NB4 (cell line): ENCODE measurements at regions not wholly inside any gene's neighbourhood (a gene's known extent, or its start where the extent isn't known, plus 50 kb on each side); places are given as distances from the start of the nearest gene placed in this dataset.

ENCODE experiments used
- POLR2A ChIP-seq: IDR thresholded peaks from 2 replicates; pipeline ENCODE4 v1.6.1; 2011; ENCODE audit warnings: mild to moderate bottlenecking; ENCODE audit not compliant: insufficient read length; ENCODE audit errors: extremely low read depth
- TF ChIP-seq, protein P1 (sequence below): IDR thresholded peaks from one replicate; pipeline ENCODE4 v1.5.1; 2012; ENCODE audit warnings: low read depth, low read length

DNA sequence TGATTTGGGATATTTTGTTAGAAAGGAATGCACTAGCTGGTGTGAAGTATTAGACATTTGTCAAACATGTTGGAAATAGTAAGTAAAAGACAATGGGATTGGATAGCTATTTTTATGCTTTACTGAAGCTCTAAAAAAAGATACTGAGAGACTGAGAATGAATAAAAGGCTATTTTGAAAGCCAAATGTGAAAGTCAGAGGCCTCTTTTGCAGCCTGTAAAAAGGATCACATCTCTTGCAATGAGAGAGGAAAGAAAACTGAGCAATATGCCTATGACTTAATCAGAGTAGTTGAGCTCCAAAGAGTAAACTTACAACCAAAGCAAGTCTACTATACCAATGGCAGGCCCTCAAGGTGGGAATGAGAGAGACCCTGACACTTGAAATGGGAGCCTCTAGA is 212.6 kb upstream of the LCORL start:
- TF ChIP-seq, protein P1, sequence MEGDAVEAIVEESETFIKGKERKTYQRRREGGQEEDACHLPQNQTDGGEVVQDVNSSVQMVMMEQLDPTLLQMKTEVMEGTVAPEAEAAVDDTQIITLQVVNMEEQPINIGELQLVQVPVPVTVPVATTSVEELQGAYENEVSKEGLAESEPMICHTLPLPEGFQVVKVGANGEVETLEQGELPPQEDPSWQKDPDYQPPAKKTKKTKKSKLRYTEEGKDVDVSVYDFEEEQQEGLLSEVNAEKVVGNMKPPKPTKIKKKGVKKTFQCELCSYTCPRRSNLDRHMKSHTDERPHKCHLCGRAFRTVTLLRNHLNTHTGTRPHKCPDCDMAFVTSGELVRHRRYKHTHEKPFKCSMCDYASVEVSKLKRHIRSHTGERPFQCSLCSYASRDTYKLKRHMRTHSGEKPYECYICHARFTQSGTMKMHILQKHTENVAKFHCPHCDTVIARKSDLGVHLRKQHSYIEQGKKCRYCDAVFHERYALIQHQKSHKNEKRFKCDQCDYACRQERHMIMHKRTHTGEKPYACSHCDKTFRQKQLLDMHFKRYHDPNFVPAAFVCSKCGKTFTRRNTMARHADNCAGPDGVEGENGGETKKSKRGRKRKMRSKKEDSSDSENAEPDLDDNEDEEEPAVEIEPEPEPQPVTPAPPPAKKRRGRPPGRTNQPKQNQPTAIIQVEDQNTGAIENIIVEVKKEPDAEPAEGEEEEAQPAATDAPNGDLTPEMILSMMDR: no peak
- TF ChIP-seq POLR2A: no peak
